Renal cortex interstitium (tissue), 11 donors: ENCODE measurements at regions not wholly inside any gene's neighbourhood (a gene's known extent, or its start where the extent isn't known, plus 50 kb on each side); places are given as distances from the start of the nearest gene placed in this dataset.
A peak's percentile ranks its signal among the peaks of the same experiment; 100 is the strongest.
"Not testable (repeated sequence)": the region's sequence is repeated elsewhere in the genome, so short reads cannot be mapped to it uniquely, and the experiment has no call there.

Experiments used
- DNase-seq, 11 donors: peaks; one replicate each; pipeline ENCODE4 v3.0.0-alpha.2; 2013; ENCODE audit warnings: low read depth in 9 of 11, low spot score in 4 of 11; ENCODE audit errors: extremely low read depth in 1 of 11

DNA sequence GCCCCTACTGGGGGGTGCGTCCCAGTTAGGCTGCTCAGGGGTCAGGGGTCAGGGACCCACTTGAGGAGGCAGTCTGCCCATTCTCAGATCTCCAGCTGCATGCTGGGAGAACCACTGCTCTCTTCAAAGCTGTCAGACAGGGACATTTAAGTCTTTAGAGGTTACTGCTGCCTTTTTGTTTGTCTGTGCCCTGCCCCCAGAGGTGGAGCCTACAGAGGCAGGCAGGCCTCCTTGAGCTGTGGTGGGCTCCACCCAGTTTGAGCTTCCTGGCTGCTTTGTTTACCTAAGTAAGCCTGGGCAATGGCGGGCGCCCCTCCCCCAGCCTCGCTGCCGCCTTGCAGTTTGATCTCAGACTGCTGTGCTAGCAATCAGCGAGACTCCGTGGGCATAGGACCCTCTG lies 130.5 kb downstream of the FZD1 start:
- DNase-seq: not testable (repeated sequence)

DNA sequence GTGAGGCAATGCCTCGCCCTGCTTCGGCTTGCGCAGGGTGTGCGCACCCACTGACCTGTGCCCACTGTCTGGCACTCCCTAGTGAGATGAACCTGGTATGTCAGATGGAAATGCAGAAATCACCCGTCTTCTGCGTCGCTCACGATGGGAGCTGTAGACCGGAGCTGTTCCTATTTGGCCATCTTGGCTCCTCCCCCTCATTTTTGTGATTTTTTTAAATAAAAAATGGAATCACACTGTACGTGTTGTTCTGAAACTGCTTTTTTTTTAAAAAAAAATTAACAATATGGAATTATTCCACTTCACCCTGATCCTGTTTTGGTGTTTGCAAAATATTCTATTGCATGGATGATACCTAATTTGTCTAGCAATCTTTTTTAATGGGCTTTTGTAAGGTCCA lies 131.1 kb downstream of the FZD1 start:
- DNase-seq: not testable (repeated sequence)

DNA sequence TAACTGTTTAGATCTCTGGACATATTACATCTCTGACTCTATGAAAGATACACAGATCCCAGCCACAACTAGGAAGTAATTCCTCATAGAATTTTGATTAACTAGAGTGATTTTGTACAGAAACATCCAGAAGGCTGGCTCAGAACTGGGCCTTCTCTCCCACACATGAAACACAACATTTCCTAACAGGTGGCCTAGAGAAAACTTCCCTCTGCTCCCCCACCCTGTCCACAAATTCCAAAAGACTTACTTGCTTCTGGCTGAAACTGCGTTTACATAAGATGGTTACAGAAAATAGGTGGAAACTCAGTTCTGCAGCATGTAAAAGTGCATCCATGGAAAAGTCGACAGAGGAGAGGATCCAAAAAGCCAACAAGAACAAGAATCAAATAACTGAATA lies 132.9 kb downstream of the FZD1 start:
- DNase-seq: no peak

DNA sequence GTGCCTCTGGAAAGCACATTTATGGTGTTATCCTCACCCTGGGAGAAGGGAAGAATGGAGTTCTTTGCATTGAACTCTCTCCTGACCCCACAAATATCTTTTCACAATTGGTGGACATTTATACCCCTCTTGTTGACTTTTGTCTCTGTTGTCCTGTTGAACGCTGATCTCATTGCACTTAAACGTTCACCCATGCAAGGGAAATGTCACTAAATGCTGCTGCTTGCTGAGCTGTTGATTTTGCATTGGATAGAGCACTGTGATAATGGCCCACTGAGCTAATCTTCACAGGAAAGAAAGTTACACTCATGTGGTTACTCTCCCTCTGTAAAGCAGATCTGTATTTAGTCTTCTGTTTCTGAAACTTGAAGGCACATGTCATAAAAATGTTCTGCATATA lies 133.4 kb downstream of the FZD1 start:
- DNase-seq: no peak

DNA sequence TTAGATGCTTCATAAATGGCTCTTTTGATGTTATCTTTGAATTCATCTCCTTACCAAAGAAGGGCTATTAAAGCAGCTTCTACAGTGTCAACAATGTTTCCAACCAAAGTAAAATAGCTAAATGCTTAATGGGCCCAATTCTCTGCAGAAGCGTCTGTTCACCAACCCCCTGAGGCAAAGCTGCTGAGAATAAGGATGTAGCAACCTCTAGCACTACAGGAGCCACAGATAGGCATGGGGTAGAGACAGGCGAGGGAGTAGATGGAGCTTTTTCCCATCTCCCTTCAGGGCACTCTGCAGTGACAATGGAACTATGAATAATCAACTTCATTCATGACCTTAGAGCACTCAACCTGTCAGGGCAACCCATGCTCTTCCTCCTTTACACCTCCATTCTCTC lies 134.1 kb downstream of the FZD1 start:
- no peak for DNase-seq

DNA sequence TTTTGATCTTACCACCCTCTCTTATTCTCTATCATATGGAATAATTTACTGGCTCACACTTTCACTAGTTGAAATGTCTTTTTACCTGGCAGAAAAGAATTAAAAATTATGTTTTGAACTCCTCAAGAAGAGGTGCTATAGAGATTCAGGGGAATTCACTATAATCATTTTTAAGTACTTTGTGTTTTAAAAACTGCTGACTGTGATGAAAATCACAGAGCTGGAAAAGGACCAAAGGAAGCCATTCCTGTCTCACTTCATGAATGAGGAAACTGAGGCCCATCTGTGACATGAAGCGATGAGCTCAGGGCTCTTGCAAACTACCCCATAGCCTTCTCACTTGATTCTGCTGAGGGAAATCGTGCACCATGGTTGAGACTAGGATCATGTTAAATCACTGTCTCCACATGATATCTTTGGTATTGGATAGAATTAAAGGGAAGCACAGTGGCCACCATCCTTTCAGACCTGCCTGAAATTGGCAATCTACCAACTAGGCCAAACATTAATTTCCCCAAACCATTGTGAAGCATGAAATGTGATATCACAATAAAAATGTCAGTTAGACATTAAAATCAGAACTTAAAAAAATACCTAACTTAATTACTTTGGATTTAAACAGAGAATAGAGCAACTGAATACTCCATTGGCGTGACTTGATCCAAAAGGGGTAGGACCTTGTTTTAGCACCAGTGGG lies 141.0 kb downstream of the FZD1 start:
- no peak for DNase-seq

DNA sequence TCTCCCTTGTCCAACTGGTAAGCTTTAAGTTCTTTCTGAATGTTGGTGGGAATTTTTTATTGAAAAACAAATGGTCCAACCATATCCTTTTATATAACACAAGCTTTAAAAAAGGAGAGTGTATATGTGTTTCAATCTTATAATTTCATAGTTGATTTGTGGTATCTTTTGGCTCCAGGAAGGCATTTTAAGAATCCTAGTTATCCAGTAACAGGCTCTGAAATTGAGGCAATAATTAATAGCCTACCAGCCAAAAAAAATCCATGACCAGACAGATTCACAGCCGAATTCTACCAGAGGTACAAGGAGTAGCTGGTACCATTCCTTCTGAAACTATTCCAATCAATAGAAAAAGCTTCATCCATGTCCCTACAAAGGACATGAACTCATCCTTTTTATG lies 141.6 kb downstream of the FZD1 start:
- not testable (repeated sequence) for DNase-seq

DNA sequence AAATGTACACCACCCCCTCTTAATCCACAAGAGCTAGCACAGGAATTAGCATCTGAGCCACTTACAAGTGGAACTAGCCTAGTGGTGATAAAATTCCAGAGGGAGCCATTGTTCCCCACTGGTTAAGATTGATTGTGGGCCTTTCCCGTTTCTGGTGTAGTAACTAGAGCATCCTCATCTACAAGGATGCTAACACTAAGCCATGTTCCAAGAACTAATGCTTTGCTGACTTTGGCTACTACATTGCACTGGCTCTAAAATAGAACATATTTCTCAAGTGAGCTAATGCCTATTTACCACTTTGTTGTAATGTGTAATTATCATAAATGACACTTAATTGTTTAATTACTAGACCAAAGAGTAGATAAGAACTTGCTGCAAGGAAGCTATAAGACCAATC lies 143.7 kb downstream of the FZD1 start:
- no peak for DNase-seq

DNA sequence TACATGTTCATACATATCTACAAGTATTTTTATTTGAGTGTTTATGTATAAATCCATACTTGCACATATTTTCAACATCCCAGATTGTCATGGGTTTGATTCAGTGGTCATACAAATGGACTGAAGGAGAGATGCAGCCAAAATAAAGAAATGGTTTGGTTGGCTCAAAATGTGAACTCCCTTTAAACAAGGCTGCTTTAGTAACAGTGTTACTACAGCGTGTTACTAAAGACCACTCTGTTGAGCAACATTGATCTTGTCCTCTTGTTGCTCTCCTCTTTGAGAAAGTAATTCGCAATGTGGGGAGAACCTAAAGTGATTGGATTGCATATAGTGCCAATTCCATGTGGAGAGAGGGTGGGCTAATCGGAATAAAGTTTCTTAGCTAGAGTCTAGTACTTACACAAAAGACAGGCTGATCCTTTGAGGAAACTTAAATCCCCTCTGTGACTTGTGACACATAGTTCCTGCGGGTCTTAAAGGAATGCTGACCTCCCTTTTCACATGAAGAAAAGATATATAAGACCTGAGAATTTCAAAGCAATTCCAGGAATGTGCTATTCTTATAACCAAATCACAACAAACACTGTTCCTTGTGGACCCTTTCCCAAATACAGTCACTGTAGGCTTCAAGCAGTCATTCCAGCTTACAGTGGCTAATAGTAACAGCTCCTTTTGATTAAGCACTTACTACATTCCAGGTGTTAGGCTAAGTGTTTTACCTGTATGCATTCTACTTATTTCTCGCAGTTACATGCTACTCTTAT lies 144.3 kb downstream of the FZD1 start:
- DNase-seq: peak in 1 of 11 donors; percentile 4

DNA sequence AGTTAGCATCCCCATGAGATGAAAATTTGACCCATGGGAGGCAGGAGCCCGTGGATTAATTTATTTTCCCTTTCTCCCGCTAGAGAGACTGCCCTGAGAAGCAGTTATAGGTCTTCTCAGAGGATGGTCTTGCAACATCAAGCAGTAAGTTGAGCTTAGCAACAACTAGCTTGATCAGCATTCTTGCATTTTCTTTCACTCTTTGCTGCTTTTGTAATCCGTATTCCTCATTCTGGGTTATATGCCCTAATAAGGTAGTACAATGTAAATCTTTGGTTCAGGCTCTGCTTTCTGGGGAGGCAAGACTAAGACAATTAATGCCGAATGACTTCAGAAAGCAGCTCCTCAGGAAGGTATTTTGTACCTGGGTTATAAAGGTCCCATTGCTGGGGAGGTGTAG lies 146.8 kb downstream of the FZD1 start:
- DNase-seq: no peak

DNA sequence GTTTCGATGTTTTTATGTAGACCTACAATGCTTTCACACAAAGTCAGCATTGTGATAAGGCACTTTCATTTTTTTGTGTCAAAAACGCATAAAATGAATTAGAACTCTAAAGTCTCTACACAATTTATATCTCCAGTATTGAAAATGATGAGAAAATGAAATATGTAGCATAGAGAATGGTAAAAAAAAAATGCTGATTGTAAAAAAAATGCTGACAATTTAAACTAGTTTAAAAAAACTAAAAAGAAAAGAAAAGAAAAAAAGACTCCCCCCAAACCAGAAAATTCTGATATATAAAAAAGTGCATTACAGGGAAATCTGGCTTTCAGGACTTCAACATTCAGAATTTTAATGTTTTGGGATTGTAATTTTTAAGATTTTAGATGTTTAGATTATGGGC lies 148.1 kb downstream of the FZD1 start:
- DNase-seq: no peak

DNA sequence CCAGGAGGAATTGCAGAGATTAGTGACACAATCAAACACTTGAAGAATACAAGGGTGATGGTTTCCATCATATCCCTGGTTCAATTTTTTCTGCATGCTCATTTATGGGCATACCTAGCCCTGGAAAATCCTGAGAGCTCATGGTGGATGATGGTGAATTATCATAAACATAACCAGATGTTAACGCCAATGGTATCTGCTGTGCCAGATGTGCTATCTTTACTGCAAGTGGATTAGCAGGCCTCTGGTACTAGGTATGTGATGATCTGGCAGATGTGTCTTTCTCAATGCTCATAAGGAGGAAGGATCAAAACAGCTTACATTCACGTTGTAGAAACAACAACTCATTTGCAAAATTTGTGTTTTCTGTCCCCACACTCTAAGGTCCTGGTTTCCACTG lies 150.5 kb downstream of the FZD1 start:
- no peak for DNase-seq

DNA sequence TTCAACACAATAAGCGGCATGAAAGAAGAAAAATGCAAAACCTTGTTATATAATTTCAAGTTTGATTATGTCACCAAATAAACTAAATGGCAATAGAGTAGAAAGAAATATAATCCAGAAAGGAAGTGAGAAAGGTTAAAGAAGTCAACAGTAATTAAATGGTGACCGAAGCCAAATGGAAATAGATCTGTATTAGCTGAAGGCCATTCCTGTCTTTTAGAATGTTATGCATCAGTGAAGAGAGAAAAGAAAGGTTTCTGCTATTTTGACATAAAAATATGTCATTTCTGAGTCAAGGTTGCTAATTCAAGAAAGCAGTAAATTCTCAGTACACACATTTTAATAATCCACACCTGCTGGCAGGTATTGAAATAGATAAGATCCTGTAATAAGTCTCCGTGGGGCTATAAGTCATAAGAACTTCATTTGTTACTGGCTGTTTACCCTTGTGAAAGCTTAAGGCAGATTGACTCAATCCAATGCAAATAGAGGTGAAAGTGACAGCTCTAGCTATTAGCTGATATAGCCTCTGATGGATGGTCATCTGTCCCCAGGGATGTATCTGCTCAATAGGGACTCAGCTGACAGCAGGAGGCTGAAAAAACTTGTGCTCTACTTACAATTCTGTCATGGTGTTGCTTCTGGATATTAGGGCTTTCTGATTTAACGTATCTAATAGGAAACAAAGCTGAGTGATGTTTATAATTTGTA lies 152.1 kb downstream of the FZD1 start:
- DNase-seq: no peak

DNA sequence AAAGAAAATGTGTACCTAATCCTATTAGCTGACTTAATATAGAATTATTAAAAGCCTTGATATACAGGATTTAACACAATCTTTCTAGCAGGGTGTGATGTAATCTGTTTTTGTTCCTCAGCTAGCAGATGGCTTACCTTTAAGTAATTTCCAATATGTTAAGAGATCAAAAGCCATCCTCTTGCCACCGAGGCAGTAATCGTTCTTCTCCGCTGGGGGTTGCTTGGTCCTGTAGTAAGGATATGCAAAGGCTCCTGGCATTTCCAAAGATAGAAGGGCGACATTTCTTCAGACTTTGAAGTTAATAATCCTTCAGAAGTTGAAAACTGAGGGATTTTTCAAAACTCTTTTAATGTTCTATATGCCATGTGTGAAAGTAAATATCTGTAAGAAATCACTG lies 156.4 kb downstream of the FZD1 start:
- DNase-seq: no peak

DNA sequence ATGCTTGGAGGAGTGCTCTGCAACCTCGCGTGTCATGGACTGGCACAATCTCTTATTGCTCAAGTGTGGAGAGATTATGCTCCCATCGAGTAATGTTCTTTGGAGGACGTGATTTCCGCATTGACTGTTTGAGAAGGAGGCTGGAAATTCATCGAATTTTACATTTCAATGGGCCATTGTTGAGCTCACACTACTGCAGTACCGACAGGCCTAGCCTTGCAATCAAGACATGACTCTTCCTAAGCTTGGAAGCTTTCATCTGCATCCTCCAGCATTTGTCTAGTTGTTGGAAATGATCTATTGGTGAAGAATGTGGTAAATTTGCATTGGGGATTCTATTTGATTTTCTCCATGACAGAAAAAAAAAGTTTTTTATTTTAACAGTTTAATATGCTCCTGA lies 156.8 kb downstream of the FZD1 start:
- no peak for DNase-seq

DNA sequence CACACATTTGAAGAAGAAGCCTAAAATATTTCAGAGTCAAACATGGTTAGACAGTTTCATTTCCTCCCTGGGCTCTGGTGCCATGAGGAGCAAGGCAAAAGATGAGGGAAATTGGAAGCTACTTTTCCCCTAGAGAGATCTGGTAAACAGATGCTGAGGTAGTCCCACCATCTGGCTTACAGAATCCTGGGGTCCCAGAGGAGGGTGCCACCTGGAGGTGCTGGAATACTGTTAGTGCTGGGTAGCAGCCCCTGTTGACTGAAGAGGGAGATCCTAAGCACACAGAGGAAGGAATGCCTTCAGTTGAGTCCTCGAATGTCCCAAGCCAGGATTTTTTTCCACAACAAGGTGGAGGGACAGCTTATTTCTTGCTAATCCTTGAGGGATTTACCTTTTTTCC lies 160.1 kb downstream of the FZD1 start:
- DNase-seq: no peak

DNA sequence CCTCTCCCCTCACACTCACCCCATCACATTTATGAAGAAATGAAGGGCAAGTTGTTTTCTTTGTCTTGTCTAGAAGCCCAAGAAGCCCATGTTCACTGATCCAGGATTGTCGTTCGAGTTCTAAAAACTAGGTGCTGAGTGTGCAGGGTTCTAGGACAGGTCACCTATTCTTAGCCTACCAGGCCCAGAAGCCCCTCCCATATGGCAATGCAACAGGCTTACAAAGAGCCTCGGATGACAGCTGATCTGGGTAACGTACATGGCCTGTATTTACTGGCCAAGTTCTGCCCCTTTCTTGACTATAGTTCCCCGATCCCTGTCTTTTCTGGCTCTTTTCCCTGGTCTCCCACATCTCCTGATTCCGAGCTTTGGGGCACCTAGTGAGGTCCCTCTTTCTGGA lies 160.9 kb downstream of the FZD1 start:
- DNase-seq: no peak

DNA sequence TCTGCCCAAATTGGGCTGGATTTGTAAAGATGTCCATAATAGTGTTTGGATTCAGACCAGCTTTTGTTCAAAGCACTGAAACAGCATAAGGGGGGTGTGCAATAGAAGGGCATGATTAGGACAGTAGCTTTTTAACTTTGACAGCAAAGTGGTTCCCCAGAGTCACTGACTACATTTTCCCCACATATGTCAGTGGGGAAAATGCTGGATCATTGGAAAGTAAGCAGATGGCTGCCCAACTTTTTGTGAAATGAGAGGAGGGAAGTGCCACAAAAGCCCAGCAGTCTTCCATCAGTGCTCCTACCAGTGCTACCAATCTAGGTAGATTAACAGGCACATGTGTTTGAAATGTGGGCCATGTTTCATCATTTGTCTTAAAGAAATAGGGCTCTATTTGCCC lies 162.8 kb downstream of the FZD1 start:
- no peak for DNase-seq

DNA sequence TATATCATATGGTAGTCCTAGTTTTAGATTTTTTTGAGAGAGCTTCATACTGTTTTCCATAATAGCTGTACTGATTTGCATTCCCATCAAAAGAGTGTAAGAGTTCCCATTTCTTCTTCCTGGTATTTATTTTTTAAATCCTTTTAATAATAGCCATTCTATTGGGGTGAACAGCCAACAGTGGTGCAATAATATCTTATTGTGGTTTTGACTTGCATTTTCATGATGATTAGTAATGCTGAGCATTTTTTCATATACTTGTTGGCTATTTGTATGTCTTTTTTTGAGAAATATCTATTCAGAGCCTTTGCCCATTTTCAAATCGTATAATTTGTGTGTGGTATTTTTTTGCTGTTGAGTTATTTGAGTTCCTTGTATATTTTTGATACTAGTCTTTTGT lies 167.4 kb downstream of the FZD1 start:
- DNase-seq: no peak

DNA sequence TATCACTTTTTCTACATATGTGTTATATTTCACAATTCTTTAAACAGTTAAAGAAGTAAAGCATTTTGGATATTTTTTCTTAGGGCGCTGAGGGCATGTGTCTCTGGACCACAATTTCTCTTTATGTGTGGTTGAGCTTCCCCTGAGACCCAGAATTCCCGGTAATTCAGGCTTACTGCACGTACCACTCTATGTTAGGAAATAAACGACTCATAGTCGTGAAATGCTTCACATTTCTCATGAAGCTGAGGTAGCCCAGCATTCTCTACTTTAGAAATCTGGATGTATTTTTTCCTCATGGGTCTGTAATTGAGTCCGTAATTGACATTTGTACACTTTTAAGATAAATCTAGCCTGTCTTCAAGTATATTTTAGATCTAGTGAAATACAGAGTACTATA lies 170.6 kb downstream of the FZD1 start:
- no peak for DNase-seq
